Neural crest cell (in vitro differentiated cells): ENCODE measurements at regions not wholly inside any gene's neighbourhood (a gene's known extent, or its start where the extent isn't known, plus 50 kb on each side); places are given as distances from the start of the nearest gene placed in this dataset.

Experiments
- DNase-seq: peaks from one replicate; pipeline ENCODE4 v3.0.0; 2021; ENCODE audit warnings: low read depth, mixed read lengths, low spot score
- H3K27ac Mint-ChIP-seq: one replicate; pipeline ENCODE4 v1.8.0; 2021; ENCODE audit warnings: mild to moderate bottlenecking, mixed read lengths; ENCODE audit not compliant: unreplicated experiment
- H3K27me3 Mint-ChIP-seq: 2 replicates; pipeline ENCODE4 v1.8.0; 2021; ENCODE audit warnings: low read depth, mild to moderate bottlenecking, mixed read lengths
- H3K36me3 Mint-ChIP-seq: 2 replicates; pipeline ENCODE4 v1.8.0; 2021; ENCODE audit warnings: low read depth, mild to moderate bottlenecking, mixed read lengths
- H3K4me1 Mint-ChIP-seq: 2 replicates; pipeline ENCODE4 v1.8.0; 2021; ENCODE audit warnings: mixed read lengths
- H3K4me3 Mint-ChIP-seq: one replicate; pipeline ENCODE4 v1.8.0; 2021; ENCODE audit warnings: mild to moderate bottlenecking, mixed read lengths
- H3K9me3 Mint-ChIP-seq: 2 replicates; pipeline ENCODE4 v1.8.0; 2021; ENCODE audit warnings: mixed read lengths
- CTCF ChIP-seq: fragments of 200-600 bp; sonication (generic); conservative IDR thresholded peaks from 2 replicates; pipeline ENCODE4 v1.5.0; 2021; ENCODE audit warnings: antibody characterized with exemption, mild to moderate bottlenecking

DNA sequence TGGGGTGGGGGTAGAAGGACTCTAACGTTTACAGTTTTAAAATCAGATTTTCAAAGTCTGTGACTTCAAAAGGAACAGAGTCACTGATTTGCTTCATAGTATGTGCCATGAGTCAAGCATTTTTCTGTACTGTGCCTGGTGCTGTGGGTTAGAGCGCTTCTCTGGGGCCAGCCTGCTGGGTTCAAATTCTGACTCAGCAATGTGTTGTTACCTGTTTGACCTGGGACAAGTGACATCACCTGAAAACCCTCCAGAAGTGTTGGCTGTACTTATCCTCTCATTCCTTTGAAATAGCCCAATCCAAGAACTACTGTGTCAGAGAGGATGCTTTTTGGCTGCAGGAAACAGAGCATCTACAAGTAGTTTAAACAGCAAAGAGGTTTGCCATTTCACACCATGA lies 101.7 kb downstream of the LSM3 start:
- Mint-ChIP-seq H3K4me1 (peaks cover 10% of the 10 kb centered on the region), H3K9me3 (no peaks in the 10 kb centered on the region), H3K4me3 (no peak overlapping the region), H3K36me3 (no peaks in the 10 kb centered on the region), H3K27ac (no peak overlapping the region), H3K27me3 (no peaks in the 10 kb centered on the region)
- no peak for DNase-seq
- no peak for TF ChIP-seq CTCF

- Mint-ChIP-seq H3K36me3 (no peaks in the 10 kb centered on the region), H3K4me3 (no peak overlapping the region), H3K4me1 (peaks cover 15% of the 10 kb centered on the region), H3K27me3 (no peaks in the 10 kb centered on the region), H3K9me3 (no peaks in the 10 kb centered on the region), H3K27ac (no peak overlapping the region)
- DNase-seq: no peak
- TF ChIP-seq CTCF: no peak
Observed at GRCh38 chr3:14281053-14281452, 102.4 kb downstream of the LSM3 start.

- Mint-ChIP-seq H3K36me3 (no peaks in the 10 kb centered on the region), H3K4me1 (peaks cover 15% of the 10 kb centered on the region), H3K27ac (no peak overlapping the region), H3K4me3 (no peak overlapping the region), H3K27me3 (no peaks in the 10 kb centered on the region), H3K9me3 (no peaks in the 10 kb centered on the region)
- DNase-seq: no peak
- TF ChIP-seq CTCF: no peak
Observed at GRCh38 chr3:14282001-14282705, 103.5 kb downstream of the LSM3 start.

GRCh38 chr3:14282706-14283075 lies 104.1 kb downstream of the LSM3 start:
- Mint-ChIP-seq H3K36me3 (no peaks in the 10 kb centered on the region), H3K9me3 (no peaks in the 10 kb centered on the region), H3K27ac (no peak overlapping the region), H3K27me3 (no peaks in the 10 kb centered on the region), H3K4me3 (no peak overlapping the region), H3K4me1 (peaks cover 15% of the 10 kb centered on the region)
- DNase-seq: no peak
- TF ChIP-seq CTCF: no peak

GRCh38 chr3:14283092-14283812 lies 104.6 kb downstream of the LSM3 start:
- Mint-ChIP-seq H3K4me1 (peaks cover 15% of the 10 kb centered on the region), H3K36me3 (no peaks in the 10 kb centered on the region), H3K9me3 (no peaks in the 10 kb centered on the region), H3K4me3 (no peak overlapping the region), H3K27ac (no peak overlapping the region), H3K27me3 (no peaks in the 10 kb centered on the region)
- TF ChIP-seq CTCF: no peak
- no peak for DNase-seq
